PC-9 (cell line): ENCODE measurements at regions not wholly inside any gene's neighbourhood (a gene's known extent, or its start where the extent isn't known, plus 50 kb on each side); places are given as distances from the start of the nearest gene placed in this dataset.

Source experiments
- BruUV-seq: library from RNA; stranded (reverse); fragments of 400-500 nt; replicated peaks from 2 replicates; lab custom pipeline; 2021; lab: Mats Ljungman, UMichigan
- CTCF ChIA-PET: fragments of 300-600 bp; sonication (Branson Sonifier 250); formaldehyde crosslinking; loops from one replicate; lab custom pipeline; 2022; ENCODE audit warnings: antibody characterized with exemption; lab: Charles Lee
- POLR2A ChIA-PET: fragments of 300-600 bp; sonication (Branson Sonifier 250); formaldehyde crosslinking; loops from one replicate; lab custom pipeline; 2022; ENCODE audit warnings: antibody characterized with exemption; ENCODE audit not compliant: unreplicated experiment; lab: Charles Lee
- DNase-seq, 2 experiments: peaks; one replicate each; pipeline versions ENCODE4 v3.0.0 to v3.0.0-alpha.2; 2015 to 2022; ENCODE audit warnings: mixed read lengths in 1 of 2
- H2AFZ ChIP-seq: fragments of 200-600 bp; sonication (generic); 2 replicates; pipeline ENCODE4 v1.8.1; 2017; ENCODE audit warnings: antibody characterized with exemption
- H3F3A ChIP-seq: fragments of 200-600 bp; sonication (generic); 2 replicates; pipeline ENCODE4 v1.8.1; 2017; ENCODE audit warnings: antibody characterized with exemption, mild to moderate bottlenecking, low read depth; ENCODE audit not compliant: insufficient read depth
- H3K27ac ChIP-seq: fragments of 200-600 bp; sonication (generic); 2 replicates; pipeline ENCODE4 v1.6.1; 2016; ENCODE audit warnings: mixed run types
- H3K27me3 ChIP-seq: fragments of 200-600 bp; sonication (generic); 2 replicates; pipeline ENCODE4 v1.6.1; 2016; ENCODE audit warnings: low read depth, mixed run types; ENCODE audit not compliant: insufficient read depth
- H3K36me3 ChIP-seq: fragments of 200-600 bp; sonication (generic); 2 replicates; pipeline ENCODE4 v1.6.1; 2016; ENCODE audit warnings: low read depth, mixed run types
- H3K4me1 ChIP-seq: fragments of 200-600 bp; sonication (generic); replicated peaks from 2 replicates; pipeline ENCODE4 v1.6.1; 2016; ENCODE audit warnings: mixed run types; ENCODE audit not compliant: insufficient read depth
- H3K4me2 ChIP-seq: fragments of 200-600 bp; sonication (generic); 2 replicates; pipeline ENCODE4 v1.6.1; 2017; ENCODE audit warnings: mixed run types
- H3K4me3 ChIP-seq: fragments of 200-600 bp; sonication (generic); 2 replicates; pipeline ENCODE4 v1.6.1; 2016; ENCODE audit warnings: mixed run types
- H3K79me2 ChIP-seq: fragments of 200-600 bp; sonication (generic); 2 replicates; pipeline ENCODE4 v1.6.1; 2017; ENCODE audit warnings: low read depth, mixed run types
- H3K9me2 ChIP-seq: fragments of 200-600 bp; sonication (generic); 2 replicates; pipeline ENCODE4 v1.8.1; 2017; ENCODE audit warnings: mild to moderate bottlenecking; ENCODE audit not compliant: insufficient read depth
- H3K9me3 ChIP-seq: fragments of 200-600 bp; sonication (generic); 2 replicates; pipeline ENCODE4 v1.8.1; 2016; ENCODE audit warnings: low read depth; ENCODE audit not compliant: insufficient read depth
- H4K20me1 ChIP-seq: fragments of 200-600 bp; sonication (generic); 2 replicates; pipeline ENCODE4 v1.8.1; 2017; ENCODE audit not compliant: insufficient read depth
- EZH2 ChIP-seq: fragments of 200-600 bp; sonication (generic); IDR thresholded peaks from 2 replicates; pipeline ENCODE4 v1.8.0; 2017; ENCODE audit warnings: antibody characterized with exemption, low read depth
- intact Hi-C: fragments of 100-400 bp; cut with micrococcal nuclease; formaldehyde crosslinking; loops from one replicate; pipeline ENCODE4 v1.10.0; 2022; ENCODE audit not compliant: unreplicated experiment
- TF ChIP-seq, protein P1 (sequence below): fragments of 200-600 bp; sonication (generic); conservative IDR thresholded peaks from 2 replicates; pipeline ENCODE4 v1.6.1; 2017; ENCODE audit warnings: mixed run types, antibody characterized with exemption, mild to moderate bottlenecking, moderate library complexity

GRCh38 chr3:193798051-193798450 is 205.0 kb downstream of the OPA1 start:
- Histone ChIP-seq H3K4me1 (no peaks in the 10 kb centered on the region), H3F3A (peaks cover 8% of the 10 kb centered on the region; the same call in 1 of the 2 replicates), H4K20me1 (no peaks in the 10 kb centered on the region), H3K27me3 (no peaks in the 10 kb centered on the region), H3K36me3 (no peaks in the 10 kb centered on the region), H3K27ac (no peak overlapping the region), H3K4me3 (no peak overlapping the region), H3K9me3 (no peaks in the 10 kb centered on the region), H3K4me2 (no peak overlapping the region), H2AFZ (no peak overlapping the region), H3K9me2 (no peaks in the 10 kb centered on the region), H3K79me2 (no peaks in the 10 kb centered on the region)
- POLR2A ChIA-PET = no interaction called here
- CTCF ChIA-PET = no interaction called here
- BruUV-seq = no TSS peak
- DNase-seq = no peak
- intact Hi-C loops = no loop called here
- TF ChIP-seq, protein P1, sequence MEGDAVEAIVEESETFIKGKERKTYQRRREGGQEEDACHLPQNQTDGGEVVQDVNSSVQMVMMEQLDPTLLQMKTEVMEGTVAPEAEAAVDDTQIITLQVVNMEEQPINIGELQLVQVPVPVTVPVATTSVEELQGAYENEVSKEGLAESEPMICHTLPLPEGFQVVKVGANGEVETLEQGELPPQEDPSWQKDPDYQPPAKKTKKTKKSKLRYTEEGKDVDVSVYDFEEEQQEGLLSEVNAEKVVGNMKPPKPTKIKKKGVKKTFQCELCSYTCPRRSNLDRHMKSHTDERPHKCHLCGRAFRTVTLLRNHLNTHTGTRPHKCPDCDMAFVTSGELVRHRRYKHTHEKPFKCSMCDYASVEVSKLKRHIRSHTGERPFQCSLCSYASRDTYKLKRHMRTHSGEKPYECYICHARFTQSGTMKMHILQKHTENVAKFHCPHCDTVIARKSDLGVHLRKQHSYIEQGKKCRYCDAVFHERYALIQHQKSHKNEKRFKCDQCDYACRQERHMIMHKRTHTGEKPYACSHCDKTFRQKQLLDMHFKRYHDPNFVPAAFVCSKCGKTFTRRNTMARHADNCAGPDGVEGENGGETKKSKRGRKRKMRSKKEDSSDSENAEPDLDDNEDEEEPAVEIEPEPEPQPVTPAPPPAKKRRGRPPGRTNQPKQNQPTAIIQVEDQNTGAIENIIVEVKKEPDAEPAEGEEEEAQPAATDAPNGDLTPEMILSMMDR = no peak
- no peak for TF ChIP-seq EZH2

DNA sequence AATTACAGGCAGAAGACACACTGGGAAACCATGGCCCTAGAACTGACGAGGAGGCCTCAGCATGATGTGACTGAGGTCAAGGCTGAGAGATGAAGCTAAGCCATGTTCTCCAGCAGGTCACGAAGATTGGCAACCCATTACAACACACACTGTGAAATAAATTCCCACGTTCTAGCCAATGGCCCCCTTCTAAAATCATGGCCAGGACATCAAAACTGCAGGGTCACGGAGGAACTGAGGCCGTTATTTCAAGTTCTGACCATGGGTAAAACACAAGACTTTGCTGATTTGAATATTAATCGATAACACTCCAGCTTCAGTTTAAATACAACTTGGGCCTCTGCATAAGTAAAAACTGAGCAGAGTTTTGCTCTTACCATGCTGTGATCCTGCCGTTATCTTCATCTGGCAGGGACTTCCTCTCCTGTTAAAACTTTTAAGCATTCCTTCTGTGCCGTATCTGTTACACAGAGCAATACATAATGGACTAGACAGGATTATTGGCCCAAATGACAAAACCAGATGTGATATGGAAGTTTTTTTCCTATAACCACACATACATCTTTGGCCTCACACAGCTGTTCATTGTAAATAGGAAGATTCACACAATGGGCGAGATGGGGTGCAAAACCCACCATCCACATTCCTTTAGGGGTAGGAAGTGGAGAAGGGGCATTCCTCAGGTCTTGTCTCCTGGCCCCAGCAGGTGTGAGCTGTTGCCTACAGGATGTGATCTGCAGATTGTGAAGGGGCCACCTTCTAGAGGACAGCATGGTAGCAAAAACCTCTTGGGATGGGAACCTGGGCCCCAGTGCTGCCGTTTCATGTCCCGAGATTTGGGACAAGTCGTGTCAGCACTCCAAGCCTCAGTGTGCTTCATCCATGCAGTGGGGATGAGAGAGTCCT is 207.4 kb downstream of the OPA1 start:
- Histone ChIP-seq H2AFZ (no peak overlapping the region), H3K36me3 (no peaks in the 10 kb centered on the region), H3K4me2 (no peak overlapping the region), H3K27me3 (no peaks in the 10 kb centered on the region), H4K20me1 (no peaks in the 10 kb centered on the region), H3F3A (peaks cover 16% of the 10 kb centered on the region), H3K4me3 (no peak overlapping the region), H3K4me1 (peaks cover 10% of the 10 kb centered on the region), H3K79me2 (no peaks in the 10 kb centered on the region), H3K27ac (no peak overlapping the region), H3K9me3 (no peaks in the 10 kb centered on the region), H3K9me2 (no peaks in the 10 kb centered on the region)
- intact Hi-C loops = no loop called here
- ChIA-PET POLR2A (interaction anchor here (0.5 kb wide), 1 partner anchor 62 kb away, joined by 6 read pairs; no protein-coding TSS in a partner anchor), CTCF (no interaction called here)
- DNase-seq = peak in 1 of 2 experiments; percentile 28
- no TSS peak for BruUV-seq
- TF ChIP-seq EZH2 = no peak

DNA sequence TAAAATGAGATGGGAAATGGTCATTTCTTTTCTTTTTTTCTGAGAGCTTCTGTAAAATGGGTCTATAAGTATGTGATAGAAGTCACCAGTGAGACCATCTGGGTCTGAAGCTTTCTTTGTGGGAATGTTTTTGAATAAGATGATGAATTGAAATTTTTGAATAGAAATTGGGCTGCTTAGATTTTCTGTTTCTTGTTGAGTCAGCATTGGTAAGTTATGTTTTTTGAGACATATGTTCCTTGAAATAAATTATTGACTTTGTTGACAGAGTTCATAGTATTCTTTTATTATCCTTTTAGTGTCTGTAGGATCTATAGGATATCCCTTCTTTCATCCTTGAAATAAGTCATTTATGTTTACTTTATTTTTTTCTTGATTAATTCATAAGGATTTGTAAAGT is 208.1 kb downstream of the OPA1 start:
- no peaks in the 10 kb centered on the region for H3K79me2 ChIP-seq
- DNase-seq = no peak
- H2AFZ ChIP-seq = no peak overlapping the region
- no peak overlapping the region for H3K4me3 ChIP-seq
- POLR2A ChIA-PET = no interaction called here
- peaks cover 21% of the 10 kb centered on the region for H3F3A ChIP-seq
- intact Hi-C loops = no loop called here
- no peak overlapping the region for H3K4me2 ChIP-seq
- TF ChIP-seq EZH2 = no peak
- TF ChIP-seq, protein P1 = no peak
- no peaks in the 10 kb centered on the region for H4K20me1 ChIP-seq
- H3K9me2 ChIP-seq = no peaks in the 10 kb centered on the region
- H3K9me3 ChIP-seq = no peaks in the 10 kb centered on the region
- no peak overlapping the region for H3K27ac ChIP-seq
- CTCF ChIA-PET = no interaction called here
- no peaks in the 10 kb centered on the region for H3K27me3 ChIP-seq
- no TSS peak for BruUV-seq
- no peaks in the 10 kb centered on the region for H3K36me3 ChIP-seq
- H3K4me1 ChIP-seq = peaks cover 17% of the 10 kb centered on the region
